Kidney epithelial cell (primary cell): ENCODE measurements at regions not wholly inside any gene's neighbourhood (a gene's known extent, or its start where the extent isn't known, plus 50 kb on each side); places are given as distances from the start of the nearest gene placed in this dataset.

ENCODE experiments used
- DNase-seq: peaks from one replicate; pipeline ENCODE4 v3.0.0-alpha.2; 2010; ENCODE audit warnings: low read depth
- H3K27me3 ChIP-seq: 2 replicates; pipeline ENCODE4 v1.6.0; 2011; ENCODE audit warnings: low read length; ENCODE audit not compliant: control insufficient read depth, insufficient read depth
- H3K36me3 ChIP-seq: 2 replicates; pipeline ENCODE4 v1.5.1; 2011; ENCODE audit warnings: low read length; ENCODE audit not compliant: control insufficient read depth, insufficient read depth
- H3K4me3 ChIP-seq: 2 replicates; pipeline ENCODE4 v1.5.1; 2011; ENCODE audit warnings: low read depth, mild to moderate bottlenecking, control low read depth, low read length
- TF ChIP-seq, protein P1 (sequence below): IDR thresholded peaks from 2 replicates; pipeline ENCODE4 v1.5.1; 2011; ENCODE audit warnings: mild to moderate bottlenecking, moderate library complexity, low read length, control low read depth, inconsistent platforms; ENCODE audit not compliant: insufficient read depth, poor library complexity, severe bottlenecking

- TF ChIP-seq, protein P1, sequence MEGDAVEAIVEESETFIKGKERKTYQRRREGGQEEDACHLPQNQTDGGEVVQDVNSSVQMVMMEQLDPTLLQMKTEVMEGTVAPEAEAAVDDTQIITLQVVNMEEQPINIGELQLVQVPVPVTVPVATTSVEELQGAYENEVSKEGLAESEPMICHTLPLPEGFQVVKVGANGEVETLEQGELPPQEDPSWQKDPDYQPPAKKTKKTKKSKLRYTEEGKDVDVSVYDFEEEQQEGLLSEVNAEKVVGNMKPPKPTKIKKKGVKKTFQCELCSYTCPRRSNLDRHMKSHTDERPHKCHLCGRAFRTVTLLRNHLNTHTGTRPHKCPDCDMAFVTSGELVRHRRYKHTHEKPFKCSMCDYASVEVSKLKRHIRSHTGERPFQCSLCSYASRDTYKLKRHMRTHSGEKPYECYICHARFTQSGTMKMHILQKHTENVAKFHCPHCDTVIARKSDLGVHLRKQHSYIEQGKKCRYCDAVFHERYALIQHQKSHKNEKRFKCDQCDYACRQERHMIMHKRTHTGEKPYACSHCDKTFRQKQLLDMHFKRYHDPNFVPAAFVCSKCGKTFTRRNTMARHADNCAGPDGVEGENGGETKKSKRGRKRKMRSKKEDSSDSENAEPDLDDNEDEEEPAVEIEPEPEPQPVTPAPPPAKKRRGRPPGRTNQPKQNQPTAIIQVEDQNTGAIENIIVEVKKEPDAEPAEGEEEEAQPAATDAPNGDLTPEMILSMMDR = no peak
- DNase-seq = no peak
- Histone ChIP-seq H3K4me3 (no peak overlapping the region), H3K27me3 (no peaks in the 10 kb centered on the region), H3K36me3 (no peaks in the 10 kb centered on the region)
Measured at GRCh38 chr1:187876775-187877174, 1048.0 kb downstream of the PLA2G4A start.

GRCh38 chr1:187877220-187877619 is 1048.5 kb downstream of the PLA2G4A start:
- DNase-seq = no peak
- no peak overlapping the region for H3K4me3 ChIP-seq
- TF ChIP-seq, protein P1 = no peak
- H3K36me3 ChIP-seq = no peaks in the 10 kb centered on the region
- no peaks in the 10 kb centered on the region for H3K27me3 ChIP-seq

DNA sequence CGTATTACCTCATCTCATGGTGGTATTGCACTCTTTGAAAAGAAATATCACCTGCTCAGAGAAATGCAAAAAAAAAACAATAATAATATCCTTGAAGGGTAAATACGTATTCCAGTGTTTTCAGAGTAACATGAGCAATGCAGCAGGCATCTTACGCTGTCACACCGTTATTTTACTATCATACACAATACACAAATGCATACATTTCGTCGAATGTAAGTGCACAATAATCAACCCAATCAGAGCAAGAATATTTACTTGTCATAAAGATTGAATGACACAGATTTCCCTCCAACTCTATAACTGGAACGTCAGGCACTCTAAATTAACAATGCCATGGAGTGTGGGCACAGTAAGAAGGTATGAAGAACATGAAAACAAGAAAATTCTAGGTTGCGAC is 1050.1 kb downstream of the PLA2G4A start:
- Histone ChIP-seq H3K4me3 (no peak overlapping the region), H3K27me3 (no peaks in the 10 kb centered on the region), H3K36me3 (no peaks in the 10 kb centered on the region)
- TF ChIP-seq, protein P1 = no peak
- DNase-seq = no peak

GRCh38 chr1:187883356-187883755 is 1054.6 kb downstream of the PLA2G4A start:
- Histone ChIP-seq H3K4me3 (no peak overlapping the region), H3K27me3 (no peaks in the 10 kb centered on the region), H3K36me3 (no peaks in the 10 kb centered on the region)
- no peak for DNase-seq
- TF ChIP-seq, protein P1 = no peak

GRCh38 chr1:187891993-187892682 is 1063.4 kb downstream of the PLA2G4A start:
- Histone ChIP-seq H3K36me3 (no peaks in the 10 kb centered on the region), H3K27me3 (no peaks in the 10 kb centered on the region), H3K4me3 (no peak overlapping the region)
- DNase-seq = no peak
- TF ChIP-seq, protein P1 = no peak

DNA sequence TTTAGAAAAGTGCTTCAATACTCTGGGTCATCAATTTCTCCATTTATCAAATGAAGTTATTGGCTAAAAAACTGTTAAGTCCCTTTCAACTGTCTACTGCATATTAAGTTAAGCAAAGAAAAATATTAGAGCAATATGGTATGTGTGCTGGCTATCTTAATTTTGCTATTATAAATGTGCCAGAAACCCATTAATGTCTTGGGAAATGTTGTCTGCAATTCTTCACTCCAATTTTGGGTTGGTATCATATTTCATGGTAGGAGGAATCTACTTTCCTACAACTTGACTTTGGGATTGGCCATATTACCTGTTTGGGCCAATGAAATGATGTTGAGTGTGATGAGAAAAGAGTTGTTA is 1063.9 kb downstream of the PLA2G4A start:
- no peak overlapping the region for H3K4me3 ChIP-seq
- no peaks in the 10 kb centered on the region for H3K36me3 ChIP-seq
- DNase-seq = no peak
- no peaks in the 10 kb centered on the region for H3K27me3 ChIP-seq
- TF ChIP-seq, protein P1 = no peak
